NCI-H774 (cell line): ENCODE measurements at regions not wholly inside any gene's neighbourhood (a gene's known extent, or its start where the extent isn't known, plus 50 kb on each side); places are given as distances from the start of the nearest gene placed in this dataset.

Experiments used
- DNase-seq: peaks from one replicate; lab custom pipeline; 2025; lab: John Stamatoyannopoulos, UW

DNA sequence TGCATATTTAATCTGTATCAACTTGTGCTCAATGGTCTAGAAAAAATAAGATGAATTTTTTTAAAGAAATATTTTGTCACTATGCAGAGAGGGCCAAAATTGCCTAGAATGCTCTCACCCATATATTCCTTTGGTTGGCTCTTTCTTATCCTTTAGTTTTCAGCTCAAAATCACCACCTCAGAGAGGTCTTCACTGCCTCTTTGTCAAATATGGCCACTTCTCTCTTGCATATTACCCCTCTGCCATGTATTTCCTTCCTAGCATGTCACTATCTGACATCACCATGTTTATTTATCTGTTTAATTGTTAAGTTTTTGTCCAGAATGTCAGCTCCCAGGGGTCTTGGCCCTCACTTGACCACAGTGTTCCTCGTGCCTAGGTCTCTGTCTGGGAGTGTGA is 535.2 kb upstream of the CDH2 start:
- no peak for DNase-seq

DNA sequence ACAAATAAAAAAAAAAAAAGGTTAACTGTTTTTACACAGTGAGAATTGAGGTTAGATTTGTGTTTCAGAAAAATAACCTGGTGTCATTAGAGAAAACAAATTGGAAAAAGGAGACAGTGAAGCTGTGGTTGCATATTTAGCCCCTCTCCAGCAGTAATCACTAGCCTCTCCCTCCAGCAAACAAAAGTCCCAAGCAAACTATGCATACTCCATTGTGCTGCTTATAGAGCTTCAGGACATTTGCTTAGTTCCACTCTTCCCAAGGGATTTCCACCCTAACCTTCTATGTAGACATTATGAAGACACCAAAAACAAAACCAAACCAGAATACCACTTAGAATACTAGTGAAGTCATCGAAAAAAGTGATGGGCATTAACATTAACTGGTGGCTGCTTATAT is 534.2 kb upstream of the CDH2 start:
- no peak for DNase-seq

DNA sequence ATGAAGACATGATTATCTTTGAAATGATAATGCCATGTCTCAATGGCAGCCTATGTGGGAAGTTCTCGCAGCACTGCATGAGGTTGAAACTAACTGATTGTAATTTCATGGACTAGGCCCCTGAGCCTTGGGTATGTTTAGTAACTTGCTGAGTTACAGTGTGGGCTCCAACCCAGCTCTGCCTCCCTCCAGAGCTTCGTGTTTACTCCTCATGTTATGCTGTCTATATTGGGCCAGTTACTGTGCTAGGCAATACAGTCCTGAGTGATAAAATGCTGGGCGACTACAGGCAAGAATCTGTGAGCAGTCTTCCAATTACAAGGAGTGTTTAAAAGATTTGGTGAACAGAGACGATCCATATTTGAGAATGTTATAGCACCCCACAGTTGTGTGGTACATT is 530.1 kb upstream of the CDH2 start:
- no peak for DNase-seq

DNA sequence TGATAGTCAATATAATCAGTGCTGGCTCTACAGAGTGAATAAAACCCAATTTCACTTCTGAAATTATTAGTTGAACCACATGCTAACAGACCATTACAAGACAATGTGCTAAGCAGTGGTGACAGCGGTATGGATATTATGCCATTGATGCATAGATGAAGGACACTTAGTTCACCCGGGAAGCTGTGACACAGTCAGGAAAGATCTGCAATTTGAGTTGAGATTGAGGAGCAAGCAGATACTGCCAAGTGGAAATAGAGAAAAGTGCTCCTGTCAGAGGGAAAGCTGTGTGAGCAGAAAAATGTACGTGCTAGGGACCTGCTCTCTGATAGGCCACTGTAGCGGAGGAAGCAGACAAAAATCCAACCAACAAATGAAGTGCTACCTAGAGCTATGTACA is 529.5 kb upstream of the CDH2 start:
- no peak for DNase-seq

DNA sequence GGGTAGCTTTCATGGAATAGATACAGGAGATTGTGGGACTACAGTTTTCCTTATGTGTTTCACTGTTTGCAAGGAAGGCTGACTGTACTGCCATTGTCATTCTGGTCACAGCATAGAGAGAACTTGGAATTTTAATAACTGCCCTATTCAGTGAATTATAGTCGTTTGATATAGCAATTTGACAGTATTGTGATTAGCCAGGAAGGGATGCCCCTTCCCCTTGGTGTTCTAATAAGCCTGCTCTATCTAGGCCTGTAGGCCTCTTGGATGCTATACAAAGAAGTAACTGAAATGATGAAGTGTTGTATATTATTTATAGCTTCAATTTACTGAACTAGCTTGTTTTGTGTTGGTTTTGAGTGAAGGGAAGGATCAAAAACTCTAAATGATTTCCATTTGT is 528.6 kb upstream of the CDH2 start:
- no peak for DNase-seq

DNA sequence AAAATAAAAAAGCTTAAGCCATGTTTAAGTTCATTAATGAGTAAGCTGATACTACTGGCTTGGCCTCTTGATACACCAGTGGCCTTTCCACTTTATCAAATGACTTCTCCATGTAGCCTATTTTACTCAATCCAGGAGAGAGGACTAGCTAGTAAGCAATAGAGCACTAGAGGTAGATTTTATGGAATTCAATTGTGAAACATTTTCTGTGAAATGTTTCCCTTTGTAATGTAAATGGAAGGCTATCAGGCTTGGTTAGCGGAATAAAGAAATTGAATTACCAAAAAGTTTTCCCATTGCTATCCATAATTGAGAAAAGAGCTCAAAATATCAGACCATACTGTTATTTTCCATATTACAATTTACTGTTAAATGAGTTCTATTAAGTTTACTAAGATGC is 515.4 kb upstream of the CDH2 start:
- no peak for DNase-seq

DNA sequence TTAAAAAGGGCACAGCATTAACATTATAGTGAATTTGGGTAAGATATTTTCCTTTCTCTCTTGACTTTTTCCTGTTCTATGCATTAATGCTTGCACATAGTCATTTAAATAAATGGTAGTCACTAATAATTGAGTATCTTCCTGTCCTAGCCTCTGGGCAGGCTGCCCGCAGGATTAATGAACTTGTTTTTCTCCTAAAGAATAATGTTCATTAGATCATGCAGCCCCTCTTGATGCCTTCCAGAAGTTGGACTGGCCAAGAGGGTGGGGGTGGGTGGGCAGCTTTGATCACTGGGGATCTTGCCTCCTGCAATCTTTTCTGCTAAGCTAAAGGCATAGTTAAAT is 514.5 kb upstream of the CDH2 start:
- no peak for DNase-seq

DNA sequence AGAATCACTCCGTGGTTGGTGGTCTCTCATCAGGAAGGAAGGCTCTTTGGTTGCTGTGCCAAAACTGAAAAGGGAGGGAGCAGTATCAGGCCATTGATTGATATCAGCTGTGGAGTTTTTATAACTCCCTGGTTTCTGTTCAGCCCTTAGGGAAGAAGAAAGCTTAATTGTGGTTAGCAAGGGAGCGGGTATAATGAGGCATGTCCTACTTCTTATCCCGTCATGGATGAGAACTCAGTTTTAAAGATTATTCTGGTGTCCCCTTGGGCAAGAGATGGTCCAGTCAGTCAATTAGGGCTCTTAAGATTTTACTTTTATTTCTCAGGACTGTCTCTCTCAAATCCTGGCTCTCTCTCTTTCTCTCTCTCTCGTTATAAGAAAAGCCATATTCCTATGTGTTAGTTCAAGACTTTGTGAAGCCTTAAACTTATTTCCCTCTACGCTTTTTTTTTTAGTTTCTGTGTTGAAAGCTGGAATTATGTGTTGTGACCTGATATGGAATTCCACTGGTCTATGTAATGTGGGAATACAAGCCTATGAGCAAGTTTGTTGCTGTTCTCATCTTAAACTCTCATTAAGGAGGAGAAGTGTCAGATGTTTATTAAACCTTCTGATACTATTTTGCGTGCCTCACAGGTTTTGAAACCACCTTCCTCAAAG is 514.0 kb upstream of the CDH2 start:
- no peak for DNase-seq

DNA sequence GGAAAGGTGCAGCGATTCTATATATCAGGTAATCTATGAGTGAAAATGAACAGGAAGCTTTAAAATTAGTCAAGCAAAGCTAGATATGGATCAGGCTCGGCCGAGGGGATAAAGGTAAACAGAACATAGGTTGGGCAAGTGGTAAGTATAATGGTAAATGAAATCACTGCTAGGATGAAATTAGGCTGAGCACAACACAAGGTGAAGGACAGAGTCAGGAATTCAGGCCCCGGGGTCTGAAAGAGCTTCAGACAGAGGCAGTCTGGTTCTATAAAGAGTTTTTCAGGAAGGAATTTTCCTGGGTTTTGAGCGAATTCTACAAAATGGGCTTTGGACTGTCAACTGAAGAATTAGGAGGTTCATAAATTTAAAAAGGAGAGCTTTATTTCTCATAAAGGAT is 513.2 kb upstream of the CDH2 start:
- DNase-seq = no peak

DNA sequence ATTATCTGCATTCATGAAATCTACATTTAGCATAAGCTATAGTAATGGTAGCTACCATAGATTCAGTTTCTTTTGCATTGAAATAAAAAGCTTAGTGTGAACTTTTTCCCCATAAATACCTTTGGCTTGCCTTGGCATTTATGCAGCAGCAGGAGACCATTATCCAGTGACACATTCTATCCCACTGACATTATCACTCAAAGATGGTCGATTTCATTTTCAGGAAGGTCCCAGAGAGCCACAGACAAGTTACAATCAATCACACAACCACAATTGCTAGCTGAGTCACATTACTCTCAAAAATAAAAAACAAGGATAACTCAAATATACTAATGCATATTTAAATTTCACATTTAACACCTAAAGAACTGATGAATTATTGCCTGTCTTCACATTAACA is 512.7 kb upstream of the CDH2 start:
- DNase-seq = no peak

DNA sequence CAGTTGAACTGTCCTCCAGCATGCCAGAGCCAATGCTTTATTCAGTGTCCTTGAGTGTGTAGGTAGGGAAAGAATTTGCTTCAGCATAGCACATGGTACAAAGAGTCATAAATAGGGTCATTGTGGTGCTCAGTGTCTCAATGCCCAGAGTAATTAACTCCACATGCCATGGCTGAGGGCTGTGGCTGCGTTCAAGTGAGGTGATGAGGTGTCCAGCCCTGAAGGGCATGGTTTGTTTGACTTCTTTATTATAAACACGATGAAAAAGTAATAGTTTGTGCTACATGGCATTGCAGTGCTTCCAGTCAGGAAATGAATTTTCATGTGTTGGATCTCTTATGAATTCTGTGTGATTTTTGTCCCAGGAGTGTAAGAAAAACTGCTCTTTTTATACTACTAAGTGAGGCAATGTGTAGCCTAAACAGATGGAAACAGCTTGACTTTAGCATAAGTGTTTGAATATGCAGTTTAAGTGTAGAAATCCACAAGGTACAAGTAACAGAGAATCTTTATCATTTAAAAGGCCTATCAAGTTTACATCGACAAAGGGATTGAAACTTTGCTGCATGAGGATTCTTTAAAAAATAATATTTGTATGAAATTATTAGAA is 507.9 kb upstream of the CDH2 start:
- DNase-seq = no peak

DNA sequence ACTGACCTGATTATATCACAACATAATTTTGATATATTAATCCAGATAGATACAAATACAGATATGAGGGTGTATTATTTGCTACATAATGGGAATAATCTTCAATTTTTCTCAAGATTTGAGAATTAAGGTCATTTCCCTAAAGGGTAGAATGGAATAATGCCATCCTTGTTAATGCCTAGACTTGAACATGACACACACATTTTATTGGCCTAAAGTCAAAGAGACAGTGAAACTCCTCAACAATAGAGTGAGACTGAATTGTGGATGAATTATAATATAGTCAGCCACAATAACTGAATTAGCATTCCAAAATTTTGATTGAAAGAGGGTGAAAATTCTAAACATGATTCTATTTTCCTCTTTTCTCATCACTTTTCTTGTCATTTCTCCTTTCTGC is 506.0 kb upstream of the CDH2 start:
- DNase-seq = no peak

DNA sequence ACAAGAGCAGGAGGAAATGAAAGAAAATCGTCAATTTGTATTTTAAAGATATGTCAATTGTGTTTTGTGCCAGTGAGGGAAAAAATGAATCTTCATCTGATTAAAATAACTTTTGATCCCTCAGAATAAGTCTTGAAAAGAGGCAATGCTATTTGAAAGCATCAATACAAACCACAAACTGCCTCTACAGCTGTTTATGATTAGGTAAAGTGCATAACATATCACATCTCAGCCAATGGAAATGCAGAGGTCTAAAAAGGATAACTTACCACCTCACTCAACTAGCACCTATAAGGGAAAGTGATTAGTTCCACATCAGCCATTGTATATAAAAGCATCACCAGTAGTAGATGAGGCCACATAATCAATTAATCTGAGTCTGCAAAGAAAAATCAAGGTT is 492.2 kb upstream of the CDH2 start:
- no peak for DNase-seq

DNA sequence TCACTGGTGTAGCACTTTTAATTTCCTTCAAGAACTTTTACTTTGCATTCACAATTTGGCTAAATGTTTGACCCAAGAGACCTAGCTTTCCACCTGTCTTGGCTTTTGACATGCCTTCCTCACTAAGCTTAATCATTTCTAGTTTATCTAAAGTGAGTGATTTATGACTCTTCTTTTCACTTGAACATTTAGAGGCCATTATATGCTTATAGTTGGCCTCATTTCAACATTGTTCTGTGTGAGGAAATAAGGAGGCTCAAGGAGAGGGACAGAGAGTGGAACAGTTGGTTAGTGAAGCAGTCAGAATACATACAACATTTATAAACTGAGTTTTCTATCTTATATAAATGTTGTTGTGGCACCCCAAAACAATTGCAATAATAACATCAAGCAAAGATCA is 489.3 kb upstream of the CDH2 start:
- no peak for DNase-seq

DNA sequence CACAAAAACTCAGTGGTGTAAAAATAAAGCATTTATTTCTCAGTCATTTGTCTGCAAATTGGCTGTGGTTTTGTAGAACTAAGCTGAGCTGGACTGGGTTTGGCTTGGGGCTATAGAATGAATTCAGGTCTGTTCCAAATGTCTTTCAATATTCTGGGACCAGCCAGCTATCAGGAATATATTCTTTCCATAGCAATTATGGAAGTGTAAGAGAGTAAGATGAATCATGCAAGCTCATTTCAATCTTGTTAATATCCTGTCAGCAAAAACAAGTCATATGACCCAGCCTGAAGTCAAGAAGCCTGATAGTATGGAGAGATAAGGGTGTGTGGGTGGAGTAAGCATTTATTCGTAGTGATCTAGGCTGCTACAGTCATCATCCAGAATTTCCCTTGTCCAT is 481.0 kb upstream of the CDH2 start:
- no peak for DNase-seq

DNA sequence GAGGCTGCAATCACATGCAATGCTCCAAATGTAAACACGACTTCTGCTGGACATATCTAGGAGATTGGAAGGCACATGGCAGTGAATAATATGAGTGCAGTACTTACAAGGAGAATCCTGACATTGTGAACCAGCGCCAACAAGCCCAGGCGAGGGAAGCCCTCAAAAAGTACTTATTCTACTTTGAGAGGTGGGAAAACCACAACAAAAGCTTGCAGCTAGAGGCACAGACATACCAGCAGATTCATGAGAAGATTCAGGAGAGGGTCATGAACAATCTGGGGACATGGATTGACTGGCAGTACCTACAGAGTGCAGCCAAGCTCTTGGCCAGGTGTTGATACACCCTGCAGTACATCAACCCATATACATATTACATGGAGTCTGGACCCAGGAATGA is 475.7 kb upstream of the CDH2 start:
- no peak for DNase-seq

DNA sequence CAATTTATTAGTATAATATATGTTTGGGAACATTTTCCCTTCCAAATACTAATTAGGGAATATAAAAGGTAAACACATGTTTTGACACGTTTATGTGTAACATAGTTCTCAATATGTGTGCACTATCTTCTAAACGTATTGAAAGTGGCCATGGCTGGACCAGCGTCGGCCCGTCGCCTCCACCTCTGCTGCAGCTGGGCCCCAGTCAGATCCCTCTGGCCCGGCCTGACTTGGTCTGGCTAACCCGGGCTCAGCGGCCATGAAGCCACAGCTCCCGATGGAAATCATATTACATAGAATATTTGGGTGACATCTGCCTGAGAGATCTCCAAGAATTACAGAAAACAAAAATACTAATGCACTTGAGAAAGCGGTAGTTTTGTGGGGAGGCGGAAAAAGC is 474.4 kb upstream of the CDH2 start:
- DNase-seq = no peak

DNA sequence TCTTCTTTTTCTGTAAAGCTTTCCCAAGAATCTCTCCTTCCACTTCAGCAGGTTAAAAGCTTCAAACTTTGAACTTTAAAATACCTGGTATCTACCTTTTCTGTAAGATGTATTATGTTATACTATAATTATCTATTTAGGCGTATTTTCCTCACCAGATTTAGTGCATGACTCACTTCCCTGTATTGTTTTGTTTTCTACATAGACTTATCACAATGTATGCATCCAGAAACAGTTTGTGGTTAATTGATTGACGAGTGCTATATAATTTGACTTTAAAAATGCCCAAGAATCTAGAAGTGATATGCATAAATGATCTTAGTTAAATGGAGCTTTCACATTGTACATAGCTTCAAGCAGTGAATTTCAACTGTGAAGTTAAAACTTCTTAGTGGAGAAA is 473.9 kb upstream of the CDH2 start:
- no peak for DNase-seq

DNA sequence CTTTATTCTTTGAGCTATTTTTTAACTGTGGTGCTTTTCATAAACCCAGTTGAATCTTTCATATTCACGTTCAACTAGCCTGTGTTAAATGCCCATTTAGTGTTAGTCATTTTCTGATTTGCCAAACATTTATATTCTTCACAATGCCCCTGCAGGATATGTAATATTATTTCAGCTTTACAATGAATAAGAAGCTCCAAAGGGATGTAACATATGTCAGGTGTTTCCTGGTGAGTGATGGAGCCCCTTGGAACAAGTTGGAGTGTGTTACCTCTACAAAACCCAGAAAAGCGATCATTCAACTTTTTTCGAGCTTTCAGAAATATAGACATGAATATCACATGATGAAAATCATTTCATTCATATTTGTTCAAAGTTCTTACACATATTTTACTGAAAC is 471.0 kb upstream of the CDH2 start:
- DNase-seq = no peak

DNA sequence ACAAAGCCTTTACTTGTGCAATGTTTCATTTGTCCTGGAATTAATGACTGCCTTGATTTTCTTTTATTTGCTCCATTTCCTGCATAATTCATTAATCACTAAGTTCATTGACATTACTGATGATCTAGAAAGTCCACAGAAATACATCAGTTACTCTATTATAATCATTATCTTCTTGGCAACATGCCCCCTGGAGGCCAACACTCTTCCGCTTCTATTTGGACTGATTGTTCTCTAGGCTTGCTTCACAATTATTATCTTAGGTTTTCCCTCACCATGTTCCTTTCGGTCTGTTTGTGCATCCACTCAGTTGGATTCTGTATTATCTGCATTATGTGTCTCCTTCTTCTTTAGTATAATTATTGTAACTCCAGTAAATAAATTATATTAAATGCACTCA is 461.0 kb upstream of the CDH2 start:
- DNase-seq = no peak

DNA sequence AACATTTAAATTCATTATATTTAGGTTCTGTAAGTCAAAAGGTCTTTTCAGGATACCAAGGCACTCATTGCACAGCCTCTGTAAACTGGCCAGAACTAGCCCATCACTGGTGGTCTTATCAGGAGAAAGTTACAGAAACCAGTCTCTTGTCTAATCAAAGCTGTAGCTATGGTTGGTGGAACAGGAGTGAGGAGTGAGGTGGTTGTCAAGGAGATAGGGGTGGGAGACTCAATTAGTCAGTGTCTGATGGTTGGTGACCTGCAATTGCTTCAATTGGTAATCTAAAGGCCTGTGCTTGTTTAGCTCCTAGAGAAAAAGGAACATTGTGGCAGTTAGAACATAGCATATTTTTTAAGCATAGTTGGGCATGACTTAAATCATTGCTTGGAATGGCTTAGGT is 458.6 kb upstream of the CDH2 start:
- no peak for DNase-seq

DNA sequence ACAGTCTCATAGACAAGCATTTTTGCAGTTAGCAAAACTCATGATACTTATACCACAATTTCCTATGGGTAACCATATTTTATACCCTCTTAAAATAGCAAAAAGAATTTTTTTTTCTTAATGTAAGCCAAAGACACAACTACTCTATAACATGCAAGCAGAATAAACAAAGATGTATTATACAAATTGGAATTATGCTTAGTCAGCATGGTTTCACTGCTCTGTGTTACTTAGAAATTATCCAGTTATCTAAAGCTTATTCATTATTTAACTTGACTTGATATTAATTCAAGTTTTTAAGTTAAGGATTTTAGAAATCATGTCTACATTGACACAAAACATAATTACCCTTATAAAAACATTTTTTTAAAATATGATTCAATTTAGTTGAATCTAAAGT is 449.8 kb upstream of the CDH2 start:
- no peak for DNase-seq

DNA sequence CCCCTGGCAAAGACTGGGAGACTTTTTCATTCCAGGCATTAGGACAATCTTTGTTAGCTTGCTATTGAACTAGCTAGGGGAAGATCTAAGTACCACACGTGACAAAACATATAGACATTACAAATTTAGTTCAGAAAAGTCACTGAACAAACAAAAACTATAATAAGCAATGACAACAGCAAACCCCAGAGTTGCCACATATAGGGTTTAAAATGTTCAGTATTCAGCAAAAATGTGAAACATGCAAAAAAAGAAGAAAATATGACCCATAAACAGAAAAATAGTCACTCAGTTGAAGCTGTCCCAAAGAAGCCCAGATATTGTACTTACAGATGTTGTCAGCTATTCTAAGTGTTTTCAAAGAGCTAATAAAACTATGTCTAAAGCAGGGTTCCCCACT is 431.1 kb upstream of the CDH2 start:
- DNase-seq = no peak

DNA sequence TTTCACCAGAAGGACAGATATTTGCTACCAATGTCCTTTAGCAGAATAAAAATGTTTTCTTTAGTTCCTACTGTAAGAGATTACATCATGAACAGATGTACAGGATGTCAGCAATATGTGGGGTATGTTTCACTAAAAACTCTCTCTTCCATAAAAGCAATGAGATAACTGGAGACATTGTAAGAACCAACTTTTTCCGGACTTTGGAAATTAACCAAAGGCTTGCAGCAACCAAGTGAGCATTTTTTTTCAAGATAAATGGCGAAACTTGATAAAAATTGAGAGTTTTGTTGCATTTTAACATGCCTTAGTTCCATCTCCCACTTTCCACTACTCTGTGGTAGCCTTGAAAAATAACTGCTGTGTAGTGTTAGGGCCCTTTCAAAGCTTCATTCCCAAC is 429.8 kb upstream of the CDH2 start:
- no peak for DNase-seq

DNA sequence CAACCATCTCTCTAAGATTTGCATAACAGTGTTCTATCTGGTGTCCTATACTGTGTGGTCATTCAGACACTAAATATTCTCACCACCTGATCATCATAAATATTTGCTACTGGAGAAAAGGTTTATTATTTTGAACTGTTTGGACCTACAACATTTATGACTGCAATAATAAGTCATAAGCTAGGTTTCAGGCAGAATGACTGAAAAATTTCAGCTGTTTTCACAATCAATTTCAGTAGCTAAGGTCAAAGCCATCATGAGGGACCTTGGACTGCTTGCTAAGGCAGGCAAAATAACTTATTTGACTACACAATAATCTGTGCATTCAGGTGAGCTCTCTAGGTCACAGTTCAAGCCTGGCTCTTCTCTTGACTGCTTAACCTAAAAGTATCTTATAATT is 425.5 kb upstream of the CDH2 start:
- no peak for DNase-seq
